ENCODE measurements at regions not wholly inside any gene's neighbourhood (a gene's known extent, or its start where the extent isn't known, plus 50 kb on each side); places are given as distances from the start of the nearest gene placed in this dataset.
"Not testable (repeated sequence)": the region's sequence is repeated elsewhere in the genome, so short reads cannot be mapped to it uniquely, and the experiment has no call there.

DNA sequence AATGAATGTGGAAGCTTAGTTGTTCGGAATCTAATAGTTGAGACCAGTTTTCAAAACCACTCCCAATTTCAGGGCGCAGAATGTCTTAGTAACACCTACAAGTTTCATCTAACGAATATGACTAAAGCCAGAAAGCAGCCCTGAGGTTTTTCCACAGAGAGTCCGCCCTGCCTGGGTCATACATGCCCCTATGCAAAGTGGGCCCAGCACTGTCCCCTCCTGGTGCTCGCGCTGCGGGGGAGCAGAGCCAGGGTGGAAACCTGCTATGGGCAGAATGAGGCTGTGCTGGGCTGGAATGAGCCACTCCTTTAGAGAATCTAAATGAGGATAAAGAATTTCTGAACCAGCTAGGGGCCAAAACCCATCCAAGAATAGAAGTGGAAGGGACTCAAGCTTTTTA, 334.0 kb downstream of the GOLGA6L6 start:
- TF ChIP-seq, protein P1, sequence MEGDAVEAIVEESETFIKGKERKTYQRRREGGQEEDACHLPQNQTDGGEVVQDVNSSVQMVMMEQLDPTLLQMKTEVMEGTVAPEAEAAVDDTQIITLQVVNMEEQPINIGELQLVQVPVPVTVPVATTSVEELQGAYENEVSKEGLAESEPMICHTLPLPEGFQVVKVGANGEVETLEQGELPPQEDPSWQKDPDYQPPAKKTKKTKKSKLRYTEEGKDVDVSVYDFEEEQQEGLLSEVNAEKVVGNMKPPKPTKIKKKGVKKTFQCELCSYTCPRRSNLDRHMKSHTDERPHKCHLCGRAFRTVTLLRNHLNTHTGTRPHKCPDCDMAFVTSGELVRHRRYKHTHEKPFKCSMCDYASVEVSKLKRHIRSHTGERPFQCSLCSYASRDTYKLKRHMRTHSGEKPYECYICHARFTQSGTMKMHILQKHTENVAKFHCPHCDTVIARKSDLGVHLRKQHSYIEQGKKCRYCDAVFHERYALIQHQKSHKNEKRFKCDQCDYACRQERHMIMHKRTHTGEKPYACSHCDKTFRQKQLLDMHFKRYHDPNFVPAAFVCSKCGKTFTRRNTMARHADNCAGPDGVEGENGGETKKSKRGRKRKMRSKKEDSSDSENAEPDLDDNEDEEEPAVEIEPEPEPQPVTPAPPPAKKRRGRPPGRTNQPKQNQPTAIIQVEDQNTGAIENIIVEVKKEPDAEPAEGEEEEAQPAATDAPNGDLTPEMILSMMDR (IDR thresholded peaks at IDR 0.05; ENCODE audit: borderline replicate concordance, extremely low read depth, low read length, poor library complexity, severe bottlenecking) = not testable (repeated sequence)
- TF ChIP-seq EZH2 (IDR thresholded peaks at IDR 0.05; ENCODE audit: borderline replicate concordance, low read depth, low read length, severe bottlenecking) = not testable (repeated sequence)

Data from DND-41 (cell line).